OCI-LY1 (cell line): ENCODE measurements at regions not wholly inside any gene's neighbourhood (a gene's known extent, or its start where the extent isn't known, plus 50 kb on each side); places are given as distances from the start of the nearest gene placed in this dataset.

Experiments used
- EZH2 ChIP-seq: fragments of 200-600 bp; sonication (generic), shearing (Covaris generic); IDR thresholded peaks from 2 replicates; pipeline ENCODE4 v1.8.0; 2017; ENCODE audit warnings: borderline replicate concordance, mixed run types, mild to moderate bottlenecking, antibody characterized with exemption, low read length, moderate library complexity, mixed read lengths
- TF ChIP-seq, protein P1 (sequence below): fragments of 200-600 bp; sonication (generic), shearing (Covaris generic); IDR thresholded peaks from 2 replicates; pipeline ENCODE4 v1.5.1; 2017; ENCODE audit warnings: mild to moderate bottlenecking, antibody characterized with exemption, low read length, moderate library complexity, mixed read lengths

DNA sequence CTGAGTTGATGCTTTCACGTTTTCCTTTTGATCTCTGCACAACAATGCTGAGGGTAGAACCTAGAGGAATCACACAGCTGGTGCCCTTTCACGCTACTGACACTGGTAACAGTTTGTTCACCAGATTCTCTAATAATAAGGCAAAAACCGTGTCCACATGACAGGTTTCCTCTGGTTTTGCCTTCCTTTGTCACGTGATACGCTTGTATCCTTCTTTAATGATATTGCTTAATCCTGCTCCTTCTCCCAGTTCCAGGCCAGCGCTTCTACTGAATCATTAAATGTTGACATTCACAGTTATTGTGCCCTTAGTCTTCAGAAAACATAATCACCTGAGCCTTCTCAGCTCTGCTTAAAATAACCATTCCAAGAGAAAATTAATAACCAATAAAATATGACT is 978.2 kb upstream of the NCAM2 start:
- TF ChIP-seq, protein P1, sequence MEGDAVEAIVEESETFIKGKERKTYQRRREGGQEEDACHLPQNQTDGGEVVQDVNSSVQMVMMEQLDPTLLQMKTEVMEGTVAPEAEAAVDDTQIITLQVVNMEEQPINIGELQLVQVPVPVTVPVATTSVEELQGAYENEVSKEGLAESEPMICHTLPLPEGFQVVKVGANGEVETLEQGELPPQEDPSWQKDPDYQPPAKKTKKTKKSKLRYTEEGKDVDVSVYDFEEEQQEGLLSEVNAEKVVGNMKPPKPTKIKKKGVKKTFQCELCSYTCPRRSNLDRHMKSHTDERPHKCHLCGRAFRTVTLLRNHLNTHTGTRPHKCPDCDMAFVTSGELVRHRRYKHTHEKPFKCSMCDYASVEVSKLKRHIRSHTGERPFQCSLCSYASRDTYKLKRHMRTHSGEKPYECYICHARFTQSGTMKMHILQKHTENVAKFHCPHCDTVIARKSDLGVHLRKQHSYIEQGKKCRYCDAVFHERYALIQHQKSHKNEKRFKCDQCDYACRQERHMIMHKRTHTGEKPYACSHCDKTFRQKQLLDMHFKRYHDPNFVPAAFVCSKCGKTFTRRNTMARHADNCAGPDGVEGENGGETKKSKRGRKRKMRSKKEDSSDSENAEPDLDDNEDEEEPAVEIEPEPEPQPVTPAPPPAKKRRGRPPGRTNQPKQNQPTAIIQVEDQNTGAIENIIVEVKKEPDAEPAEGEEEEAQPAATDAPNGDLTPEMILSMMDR: no peak
- TF ChIP-seq EZH2: no peak
